H1 (cell line): ENCODE measurements at regions not wholly inside any gene's neighbourhood (a gene's known extent, or its start where the extent isn't known, plus 50 kb on each side); places are given as distances from the start of the nearest gene placed in this dataset.

Source experiments
- EZH2 ChIP-seq: fragments of 200-600 bp; sonication (generic); IDR thresholded peaks from 2 replicates; pipeline ENCODE4 v1.7.1; 2012; ENCODE audit warnings: low read depth, mild to moderate bottlenecking, moderate library complexity, low read length, inconsistent platforms; ENCODE audit not compliant: severe bottlenecking
- GABPA ChIP-seq: IDR thresholded peaks from 2 replicates; pipeline ENCODE4 v1.6.1; 2011; ENCODE audit warnings: mild to moderate bottlenecking, low read length, moderate library complexity, borderline replicate concordance; ENCODE audit not compliant: insufficient read depth
- GTF2F1 ChIP-seq: IDR thresholded peaks from 2 replicates; pipeline ENCODE4 v1.6.1; 2012; ENCODE audit warnings: low read depth, low read length, improper control_type of control experiment, borderline replicate concordance
- POLR2A ChIP-seq, 2 experiments: IDR thresholded peaks; 1 replicate in 1 of 2; 2 replicates in 1 of 2; pipeline ENCODE4 v1.6.1; 2011; ENCODE audit warnings: low read depth in 2 of 2, low read length in 2 of 2, mild to moderate bottlenecking in 2 of 2; ENCODE audit errors: control extremely low read depth in 1 of 2
- RFX5 ChIP-seq: IDR thresholded peaks from 2 replicates; pipeline ENCODE4 v1.6.1; 2011; ENCODE audit warnings: low read depth, low read length, improper control_type of control experiment, borderline replicate concordance
- SIN3A ChIP-seq, 2 experiments: IDR thresholded peaks in 1 of 2; conservative IDR thresholded peaks in 1 of 2; 2 replicates each; pipeline ENCODE4 v1.6.1; 2011 to 2012; ENCODE audit warnings: low read length in 2 of 2, improper control_type of control experiment in 1 of 2, low read depth in 1 of 2, mild to moderate bottlenecking in 1 of 2
- TEAD4 ChIP-seq: IDR thresholded peaks from 2 replicates; pipeline ENCODE4 v1.6.1; 2012; ENCODE audit warnings: low read depth, low read length, inconsistent platforms, mixed read lengths
- USF2 ChIP-seq: IDR thresholded peaks from 2 replicates; pipeline ENCODE4 v1.6.1; 2011; ENCODE audit warnings: low read length, improper control_type of control experiment
- ZNF274 ChIP-seq: IDR thresholded peaks from 2 replicates; pipeline ENCODE4 v1.7.0; 2012; ENCODE audit warnings: low read length, borderline replicate concordance; ENCODE audit errors: extremely low read depth
- TF ChIP-seq, protein P1 (sequence below), 3 experiments: IDR thresholded peaks; 1 replicate in 2 of 3; 2 replicates in 1 of 3; pipeline versions ENCODE4 v1.5.1 to v1.6.1; 2011; ENCODE audit warnings: low read length in 3 of 3, mild to moderate bottlenecking in 3 of 3, inconsistent platforms in 2 of 3, low read depth in 1 of 3, moderate library complexity in 1 of 3; ENCODE audit not compliant: insufficient read depth in 1 of 3; ENCODE audit errors: control extremely low read depth in 1 of 3
- TF ChIP-seq, protein P2 (sequence below): IDR thresholded peaks from 2 replicates; pipeline ENCODE4 v1.6.1; 2012; ENCODE audit warnings: inconsistent platforms

- no peak for TF ChIP-seq SIN3A (conservative IDR thresholded peaks at IDR 0.05 in 1 of 2, IDR thresholded peaks at IDR 0.05 in 1 of 2; ENCODE audit: low read depth in 1 of 2, low read length in 2 of 2)
- TF ChIP-seq, protein P1, sequence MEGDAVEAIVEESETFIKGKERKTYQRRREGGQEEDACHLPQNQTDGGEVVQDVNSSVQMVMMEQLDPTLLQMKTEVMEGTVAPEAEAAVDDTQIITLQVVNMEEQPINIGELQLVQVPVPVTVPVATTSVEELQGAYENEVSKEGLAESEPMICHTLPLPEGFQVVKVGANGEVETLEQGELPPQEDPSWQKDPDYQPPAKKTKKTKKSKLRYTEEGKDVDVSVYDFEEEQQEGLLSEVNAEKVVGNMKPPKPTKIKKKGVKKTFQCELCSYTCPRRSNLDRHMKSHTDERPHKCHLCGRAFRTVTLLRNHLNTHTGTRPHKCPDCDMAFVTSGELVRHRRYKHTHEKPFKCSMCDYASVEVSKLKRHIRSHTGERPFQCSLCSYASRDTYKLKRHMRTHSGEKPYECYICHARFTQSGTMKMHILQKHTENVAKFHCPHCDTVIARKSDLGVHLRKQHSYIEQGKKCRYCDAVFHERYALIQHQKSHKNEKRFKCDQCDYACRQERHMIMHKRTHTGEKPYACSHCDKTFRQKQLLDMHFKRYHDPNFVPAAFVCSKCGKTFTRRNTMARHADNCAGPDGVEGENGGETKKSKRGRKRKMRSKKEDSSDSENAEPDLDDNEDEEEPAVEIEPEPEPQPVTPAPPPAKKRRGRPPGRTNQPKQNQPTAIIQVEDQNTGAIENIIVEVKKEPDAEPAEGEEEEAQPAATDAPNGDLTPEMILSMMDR (IDR thresholded peaks at IDR 0.05; ENCODE audit: control extremely low read depth in 1 of 3, insufficient read depth in 1 of 3, low read depth in 1 of 3, low read length in 3 of 3) = no peak
- TF ChIP-seq TEAD4 = no peak
- TF ChIP-seq GABPA = no peak
- TF ChIP-seq RFX5 = no peak
- TF ChIP-seq EZH2 = no peak
- no peak for TF ChIP-seq USF2
- TF ChIP-seq ZNF274 = no peak
- TF ChIP-seq GTF2F1 = no peak
- no peak for TF ChIP-seq POLR2A (IDR thresholded peaks at IDR 0.05; ENCODE audit: control extremely low read depth in 1 of 2, low read depth in 2 of 2, low read length in 2 of 2)
- TF ChIP-seq, protein P2, sequence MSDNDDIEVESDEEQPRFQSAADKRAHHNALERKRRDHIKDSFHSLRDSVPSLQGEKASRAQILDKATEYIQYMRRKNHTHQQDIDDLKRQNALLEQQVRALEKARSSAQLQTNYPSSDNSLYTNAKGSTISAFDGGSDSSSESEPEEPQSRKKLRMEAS = no peak
Measured at GRCh38 chr5:40066616-40067015, 613.1 kb upstream of the PTGER4 start.
